ENCODE measurements at regions not wholly inside any gene's neighbourhood (a gene's known extent, or its start where the extent isn't known, plus 50 kb on each side); places are given as distances from the start of the nearest gene placed in this dataset.

DNA sequence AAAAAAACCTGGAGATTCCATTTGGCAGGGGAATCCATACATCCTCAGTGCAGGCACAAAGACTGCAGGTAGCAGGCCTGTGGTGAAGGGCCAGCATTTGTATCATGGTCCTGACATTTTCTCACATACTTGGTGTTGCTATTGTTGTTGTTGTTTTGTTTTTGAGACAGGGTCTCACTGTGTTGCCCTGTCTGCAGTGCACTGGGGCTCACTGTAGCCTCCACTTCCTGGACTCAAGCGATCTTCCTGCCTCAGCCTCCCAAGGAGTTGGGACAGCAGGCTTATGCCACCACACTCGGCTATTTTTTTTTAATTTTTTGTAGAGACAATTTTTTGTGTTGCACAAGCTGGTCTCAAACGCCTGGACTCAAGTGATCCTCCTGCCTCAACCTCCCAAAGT lies 140.8 kb upstream of the ZNF644 start:
- TF ChIP-seq, protein P1, sequence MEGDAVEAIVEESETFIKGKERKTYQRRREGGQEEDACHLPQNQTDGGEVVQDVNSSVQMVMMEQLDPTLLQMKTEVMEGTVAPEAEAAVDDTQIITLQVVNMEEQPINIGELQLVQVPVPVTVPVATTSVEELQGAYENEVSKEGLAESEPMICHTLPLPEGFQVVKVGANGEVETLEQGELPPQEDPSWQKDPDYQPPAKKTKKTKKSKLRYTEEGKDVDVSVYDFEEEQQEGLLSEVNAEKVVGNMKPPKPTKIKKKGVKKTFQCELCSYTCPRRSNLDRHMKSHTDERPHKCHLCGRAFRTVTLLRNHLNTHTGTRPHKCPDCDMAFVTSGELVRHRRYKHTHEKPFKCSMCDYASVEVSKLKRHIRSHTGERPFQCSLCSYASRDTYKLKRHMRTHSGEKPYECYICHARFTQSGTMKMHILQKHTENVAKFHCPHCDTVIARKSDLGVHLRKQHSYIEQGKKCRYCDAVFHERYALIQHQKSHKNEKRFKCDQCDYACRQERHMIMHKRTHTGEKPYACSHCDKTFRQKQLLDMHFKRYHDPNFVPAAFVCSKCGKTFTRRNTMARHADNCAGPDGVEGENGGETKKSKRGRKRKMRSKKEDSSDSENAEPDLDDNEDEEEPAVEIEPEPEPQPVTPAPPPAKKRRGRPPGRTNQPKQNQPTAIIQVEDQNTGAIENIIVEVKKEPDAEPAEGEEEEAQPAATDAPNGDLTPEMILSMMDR (IDR thresholded peaks at IDR 0.05; ENCODE audit: borderline replicate concordance, extremely low read depth, low read length, poor library complexity, severe bottlenecking) = no peak
- no peak for TF ChIP-seq EZH2 (IDR thresholded peaks at IDR 0.05; ENCODE audit: borderline replicate concordance, low read depth, low read length, severe bottlenecking)

Data from DND-41 (cell line).